A673 (cell line): ENCODE measurements at regions not wholly inside any gene's neighbourhood (a gene's known extent, or its start where the extent isn't known, plus 50 kb on each side); places are given as distances from the start of the nearest gene placed in this dataset.

Experiments used
- BruUV-seq: library from RNA; stranded (reverse); fragments of 400-500 nt; replicated peaks from 2 replicates; lab custom pipeline; 2021; lab: Mats Ljungman, UMichigan
- CTCF ChIA-PET: fragments of 300-600 bp; sonication (Branson Sonifier 250); formaldehyde crosslinking; loops from one replicate; lab custom pipeline; 2022; ENCODE audit warnings: antibody characterized with exemption; lab: Charles Lee
- POLR2A ChIA-PET: fragments of 300-600 bp; sonication (Branson Sonifier 250); formaldehyde crosslinking; loops from one replicate; lab custom pipeline; 2022; ENCODE audit warnings: antibody characterized with exemption; ENCODE audit not compliant: low non-redundant PET; lab: Charles Lee
- DNase-seq: peaks from one replicate; pipeline ENCODE4 v3.0.0-alpha.2; 2015; ENCODE audit warnings: low spot score
- H3K27ac ChIP-seq: fragments of 200-600 bp; sonication (generic); 2 replicates; pipeline ENCODE4 v1.5.1; 2016; ENCODE audit warnings: mixed run types, low read depth, mild to moderate bottlenecking, mixed read lengths, antibody characterized with exemption, low read length; ENCODE audit not compliant: poor library complexity, severe bottlenecking
- H3K27me3 ChIP-seq: fragments of 200-600 bp; sonication (generic); replicated peaks from 2 replicates; pipeline ENCODE4 v1.6.1; 2017; ENCODE audit warnings: mixed run types, low read depth, mild to moderate bottlenecking, mixed read lengths, antibody characterized with exemption, low read length; ENCODE audit not compliant: insufficient read depth, poor library complexity
- H3K36me3 ChIP-seq: fragments of 200-600 bp; sonication (generic); 2 replicates; pipeline ENCODE4 v1.6.1; 2016; ENCODE audit warnings: mixed run types, mild to moderate bottlenecking, mixed read lengths, antibody characterized with exemption, low read length; ENCODE audit not compliant: insufficient read depth, poor library complexity, severe bottlenecking
- H3K4me1 ChIP-seq: fragments of 200-600 bp; sonication (generic); 2 replicates; pipeline ENCODE4 v1.6.1; 2017; ENCODE audit warnings: mixed run types, mild to moderate bottlenecking, mixed read lengths, antibody characterized with exemption, low read length; ENCODE audit not compliant: insufficient read depth, poor library complexity, severe bottlenecking
- H3K4me3 ChIP-seq: fragments of 200-600 bp; sonication (generic); 2 replicates; pipeline ENCODE4 v1.5.1; 2016; ENCODE audit warnings: low read depth, mixed run types, mild to moderate bottlenecking, mixed read lengths, low read length; ENCODE audit not compliant: poor library complexity, severe bottlenecking
- H3K9me3 ChIP-seq: fragments of 200-600 bp; sonication (generic); 2 replicates; pipeline ENCODE4 v1.6.1; 2016; ENCODE audit warnings: mixed run types, low read depth, mild to moderate bottlenecking, mixed read lengths, antibody characterized with exemption, low read length; ENCODE audit not compliant: poor library complexity, severe bottlenecking
- EZH2 ChIP-seq: fragments of 200-600 bp; sonication (generic); IDR thresholded peaks from 2 replicates; pipeline ENCODE4 v1.6.1; 2017; ENCODE audit warnings: borderline replicate concordance, low read depth, mild to moderate bottlenecking, mixed read lengths, antibody characterized with exemption, low read length; ENCODE audit not compliant: poor library complexity, severe bottlenecking
- intact Hi-C: fragments of 100-400 bp; cut with micrococcal nuclease; formaldehyde crosslinking; loops from one replicate; pipeline ENCODE4 v1.10.0; 2022; ENCODE audit not compliant: unreplicated experiment
- TF ChIP-seq, protein P1 (sequence below): fragments of 300-800, 200-600 bp; sonication (generic); conservative IDR thresholded peaks from 2 replicates; pipeline ENCODE4 v1.5.1; 2017; ENCODE audit warnings: low read depth, mild to moderate bottlenecking, antibody characterized with exemption, low read length, moderate library complexity, mixed read lengths

GRCh38 chr5:63070001-63070400, 491.4 kb downstream of the LRRC70 start:
- TF ChIP-seq, protein P1, sequence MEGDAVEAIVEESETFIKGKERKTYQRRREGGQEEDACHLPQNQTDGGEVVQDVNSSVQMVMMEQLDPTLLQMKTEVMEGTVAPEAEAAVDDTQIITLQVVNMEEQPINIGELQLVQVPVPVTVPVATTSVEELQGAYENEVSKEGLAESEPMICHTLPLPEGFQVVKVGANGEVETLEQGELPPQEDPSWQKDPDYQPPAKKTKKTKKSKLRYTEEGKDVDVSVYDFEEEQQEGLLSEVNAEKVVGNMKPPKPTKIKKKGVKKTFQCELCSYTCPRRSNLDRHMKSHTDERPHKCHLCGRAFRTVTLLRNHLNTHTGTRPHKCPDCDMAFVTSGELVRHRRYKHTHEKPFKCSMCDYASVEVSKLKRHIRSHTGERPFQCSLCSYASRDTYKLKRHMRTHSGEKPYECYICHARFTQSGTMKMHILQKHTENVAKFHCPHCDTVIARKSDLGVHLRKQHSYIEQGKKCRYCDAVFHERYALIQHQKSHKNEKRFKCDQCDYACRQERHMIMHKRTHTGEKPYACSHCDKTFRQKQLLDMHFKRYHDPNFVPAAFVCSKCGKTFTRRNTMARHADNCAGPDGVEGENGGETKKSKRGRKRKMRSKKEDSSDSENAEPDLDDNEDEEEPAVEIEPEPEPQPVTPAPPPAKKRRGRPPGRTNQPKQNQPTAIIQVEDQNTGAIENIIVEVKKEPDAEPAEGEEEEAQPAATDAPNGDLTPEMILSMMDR = no peak
- no peak for TF ChIP-seq EZH2
- CTCF ChIA-PET = no interaction called here
- Histone ChIP-seq H3K27ac (no peak overlapping the region), H3K27me3 (peaks cover 22% of the 10 kb centered on the region), H3K36me3 (no peaks in the 10 kb centered on the region), H3K9me3 (no peaks in the 10 kb centered on the region), H3K4me1 (no peaks in the 10 kb centered on the region), H3K4me3 (no peak overlapping the region)
- POLR2A ChIA-PET = no interaction called here
- intact Hi-C loops = no loop called here
- no TSS peak for BruUV-seq
- DNase-seq = no peak

- POLR2A ChIA-PET = no interaction called here
- H3K27ac ChIP-seq = no peak overlapping the region
- intact Hi-C loops = no loop called here
Measured at GRCh38 chr5:63055421-63055820, 476.8 kb downstream of the LRRC70 start.

GRCh38 chr5:63053019-63053638, 474.5 kb downstream of the LRRC70 start:
- ChIA-PET POLR2A (no interaction called here), CTCF (no interaction called here)
- H3K4me1 ChIP-seq = no peaks in the 10 kb centered on the region
- intact Hi-C loops = no loop called here
- DNase-seq = no peak
- no peaks in the 10 kb centered on the region for H3K9me3 ChIP-seq
- BruUV-seq = no TSS peak
- TF ChIP-seq EZH2 = no peak
- TF ChIP-seq, protein P1 = no peak
- no peak overlapping the region for H3K27ac ChIP-seq
- H3K27me3 ChIP-seq = no peaks in the 10 kb centered on the region
- no peaks in the 10 kb centered on the region for H3K36me3 ChIP-seq
- H3K4me3 ChIP-seq = no peak overlapping the region

More at GRCh38 chr5:63055421-63055820, 476.8 kb downstream of the LRRC70 start:
- BruUV-seq = no TSS peak
- DNase-seq = no peak
- no peak overlapping the region for H3K4me3 ChIP-seq
- no peaks in the 10 kb centered on the region for H3K36me3 ChIP-seq
- TF ChIP-seq, protein P1 = no peak
- no peak for TF ChIP-seq EZH2
- CTCF ChIA-PET = no interaction called here
- H3K4me1 ChIP-seq = no peaks in the 10 kb centered on the region
- no peaks in the 10 kb centered on the region for H3K27me3 ChIP-seq
- no peaks in the 10 kb centered on the region for H3K9me3 ChIP-seq
